ENCODE measurements at regions not wholly inside any gene's neighbourhood (a gene's known extent, or its start where the extent isn't known, plus 50 kb on each side); places are given as distances from the start of the nearest gene placed in this dataset.

- no peak overlapping the region for H3K27ac Mint-ChIP-seq
- H4K8ac ChIP-seq (replicated peaks; ENCODE audit: insufficient read length, low read depth, low read length) = no peak overlapping the region
- H3K36me3 Mint-ChIP-seq (ENCODE audit: insufficient read depth in 1 of 3, low read depth in 3 of 3) = no peaks in the 10 kb centered on the region
These were observed 269.5 kb downstream of the CNTN3 start for GRCh38 chr3:74344865-74345440.

More at GRCh38 chr3:74344865-74345440, 269.5 kb downstream of the CNTN3 start:
- H3K79me1 ChIP-seq (ENCODE audit: insufficient read depth, low read depth, low read length, poor library complexity, severe bottlenecking) = no peaks in the 10 kb centered on the region
- H3K18ac ChIP-seq (ENCODE audit: insufficient read length, low read depth, low read length) = no peak overlapping the region
- H3K4me1 Mint-ChIP-seq = no peaks in the 10 kb centered on the region
- H3K79me2 ChIP-seq (ENCODE audit: insufficient read depth, low read length) = no peaks in the 10 kb centered on the region
- no peaks in the 10 kb centered on the region for H3K9me3 Mint-ChIP-seq
- no CpG with 5 or more reads among the region's 3 CpGs for WGBS (ENCODE audit: extremely low coverage, insufficient read length, low lambda C conversion rate)
- no peaks in the 10 kb centered on the region for H3K9me3 ChIP-seq (ENCODE audit: control insufficient read depth, low read depth, low read length)
- H3K4ac ChIP-seq (ENCODE audit: low read depth, low read length) = no peak overlapping the region
- no peak overlapping the region for H3K56ac ChIP-seq (ENCODE audit: insufficient read length, low read depth, low read length)
- H2AK5ac ChIP-seq (ENCODE audit: insufficient read length, low read length) = no peak overlapping the region
- H4K91ac ChIP-seq (ENCODE audit: insufficient read length, low read depth, low read length) = no peak overlapping the region
- H3K4me3 Mint-ChIP-seq = no peak overlapping the region
- no peak for TF ChIP-seq CTCF (conservative IDR thresholded peaks at IDR 0.05)
- H3K23ac ChIP-seq (ENCODE audit: insufficient read length, low read depth, low read length) = no peak overlapping the region
- no peaks in the 10 kb centered on the region for H4K20me1 ChIP-seq (ENCODE audit: control insufficient read depth, insufficient read depth, insufficient read length)
- no peak overlapping the region for H2BK15ac ChIP-seq (ENCODE audit: low read depth, low read length)
- no peak for DNase-seq
- no peak overlapping the region for H2BK120ac ChIP-seq (ENCODE audit: low read depth, low read length, poor library complexity, severe bottlenecking)
- no peak overlapping the region for H3K14ac ChIP-seq (ENCODE audit: insufficient read depth, low read length)
- no peak overlapping the region for H2AFZ ChIP-seq (ENCODE audit: low read length)
- H3K27me3 Mint-ChIP-seq (ENCODE audit: low read depth) = no peaks in the 10 kb centered on the region
- no peak overlapping the region for H2BK20ac ChIP-seq (ENCODE audit: low read depth, low read length, poor library complexity, severe bottlenecking)
- no peak overlapping the region for H3T11ph ChIP-seq (ENCODE audit: low read length)
- H3K27ac ChIP-seq (ENCODE audit: insufficient read length, low read depth, low read length) = no peak overlapping the region
- H3K27me3 ChIP-seq (ENCODE audit: insufficient read depth, low read length) = no peaks in the 10 kb centered on the region
- no peaks in the 10 kb centered on the region for H3K4me1 ChIP-seq (ENCODE audit: insufficient read depth, low read length)
- H3K23me2 ChIP-seq (ENCODE audit: insufficient read length, low read depth, low read length, poor library complexity, severe bottlenecking) = no peaks in the 10 kb centered on the region
- H4K5ac ChIP-seq (ENCODE audit: insufficient read length, low read depth, low read length) = no peak overlapping the region
- H2BK12ac ChIP-seq (ENCODE audit: insufficient read length, low read depth, low read length) = no peak overlapping the region
- no peak overlapping the region for H2BK5ac ChIP-seq (ENCODE audit: insufficient read length, low read length)
- H3K4me2 ChIP-seq (ENCODE audit: insufficient read depth, insufficient read length, low read length) = no peak overlapping the region
- no peak overlapping the region for H3K9ac ChIP-seq (ENCODE audit: extremely low read depth, insufficient read length, low read length)

Data from H9 (cell line).